ENCODE measurements at regions not wholly inside any gene's neighbourhood (a gene's known extent, or its start where the extent isn't known, plus 50 kb on each side); places are given as distances from the start of the nearest gene placed in this dataset.

DNA sequence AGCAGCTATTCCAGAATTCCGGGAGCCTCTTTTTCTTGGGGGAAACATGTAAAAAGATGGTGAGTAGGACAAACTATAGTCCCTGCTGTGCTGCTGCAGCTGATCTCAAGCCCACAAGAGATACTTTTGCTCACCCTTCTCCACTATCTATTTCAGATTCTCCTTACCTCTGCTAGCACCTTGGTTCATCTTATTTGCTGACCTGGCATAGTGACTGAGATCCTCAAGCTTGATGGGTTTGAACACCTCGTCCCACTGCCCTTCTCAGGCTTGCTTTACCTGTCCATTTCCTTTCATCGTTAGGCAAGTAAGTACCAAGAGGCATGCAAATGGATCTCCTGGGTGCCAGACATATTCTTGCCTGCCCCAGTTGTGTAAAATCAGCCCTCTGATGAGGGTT is 338.4 kb upstream of the SMARCA2 start:
- no peaks in the 10 kb centered on the region for H3K27me3 ChIP-seq (replicated peaks)
- no peak for DNase-seq (ENCODE audit: low read depth in 1 of 2, low spot score in 2 of 2)
- H3K27ac ChIP-seq, result no peak overlapping the region
- H3K9me3 ChIP-seq (replicated peaks), result no peaks in the 10 kb centered on the region
- no peak overlapping the region for H3K4me3 ChIP-seq
- no peaks in the 10 kb centered on the region for H3K36me3 ChIP-seq
- no peaks in the 10 kb centered on the region for H3K4me1 ChIP-seq (replicated peaks)

DNA sequence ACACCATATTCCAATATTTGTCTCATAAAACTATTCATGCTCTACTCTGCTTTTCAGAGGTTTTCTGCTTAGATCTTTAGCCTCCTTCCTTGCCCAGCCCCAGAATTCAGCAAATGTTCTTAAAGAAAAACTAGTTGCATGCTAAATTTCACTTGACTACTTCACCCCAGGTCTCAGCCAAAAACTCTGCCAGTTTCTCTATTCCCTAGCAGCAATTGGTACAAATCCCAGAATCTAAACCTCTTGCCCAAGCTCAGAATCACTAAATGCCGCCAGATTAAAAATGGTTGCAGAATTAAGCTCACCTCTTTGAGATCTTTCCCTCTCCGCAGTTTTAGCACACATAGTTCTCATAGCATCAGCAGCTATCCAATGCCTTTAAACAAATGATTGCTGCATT is 331.2 kb upstream of the SMARCA2 start:
- H3K27ac ChIP-seq, result no peak overlapping the region
- H3K27me3 ChIP-seq (replicated peaks), result no peaks in the 10 kb centered on the region
- DNase-seq (ENCODE audit: low read depth in 1 of 2, low spot score in 2 of 2), result no peak
- no peak overlapping the region for H3K4me3 ChIP-seq
- H3K36me3 ChIP-seq, result no peaks in the 10 kb centered on the region
- no peaks in the 10 kb centered on the region for H3K9me3 ChIP-seq (replicated peaks)
- no peaks in the 10 kb centered on the region for H3K4me1 ChIP-seq (replicated peaks)

DNA sequence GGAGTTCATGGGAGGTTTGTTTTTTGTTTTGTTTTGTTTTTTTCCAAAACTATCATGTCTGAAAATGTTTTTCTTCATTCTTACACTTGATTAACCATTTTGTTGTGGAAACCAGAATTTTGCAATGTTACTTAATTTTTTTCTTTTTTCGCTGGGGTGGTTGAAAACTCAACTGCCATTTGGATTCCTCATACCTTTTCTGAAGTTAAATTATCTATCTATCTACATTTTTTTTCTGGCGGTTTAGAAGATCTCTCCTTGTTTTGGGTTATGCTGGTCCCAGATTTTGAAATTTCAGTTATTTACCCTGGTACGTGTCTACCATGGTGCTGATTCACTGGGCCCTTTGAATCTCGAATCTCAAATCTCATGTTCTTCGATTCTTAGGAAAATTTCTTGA is 316.2 kb upstream of the SMARCA2 start:
- Histone ChIP-seq H3K27me3 (replicated peaks) (no peaks in the 10 kb centered on the region), H3K4me3 (no peak overlapping the region), H3K4me1 (replicated peaks) (no peaks in the 10 kb centered on the region), H3K36me3 (no peaks in the 10 kb centered on the region), H3K9me3 (replicated peaks) (no peaks in the 10 kb centered on the region), H3K27ac (no peak overlapping the region)
- DNase-seq (ENCODE audit: low read depth in 1 of 2, low spot score in 2 of 2), result no peak

DNA sequence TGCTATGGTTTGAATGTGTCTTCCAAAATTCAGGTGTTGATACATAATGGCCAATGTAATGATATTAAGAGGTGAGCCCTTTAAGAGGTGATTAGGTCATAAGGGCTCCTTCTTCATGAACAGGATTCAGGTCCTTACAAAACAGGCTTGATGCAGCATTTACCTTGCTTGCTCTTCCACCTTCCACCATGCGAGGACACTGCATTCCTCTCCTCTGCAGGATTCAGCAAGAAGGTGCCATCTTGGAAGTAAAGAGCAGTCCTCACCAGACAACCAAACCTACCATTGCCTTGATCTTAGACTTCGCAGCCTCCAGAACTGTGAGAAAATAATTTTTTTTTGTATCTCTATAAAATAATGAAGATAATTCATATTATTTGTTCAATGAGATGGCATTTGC is 314.0 kb upstream of the SMARCA2 start:
- no peaks in the 10 kb centered on the region for H3K27me3 ChIP-seq (replicated peaks)
- no peaks in the 10 kb centered on the region for H3K9me3 ChIP-seq (replicated peaks)
- no peaks in the 10 kb centered on the region for H3K4me1 ChIP-seq (replicated peaks)
- no peak overlapping the region for H3K27ac ChIP-seq
- H3K36me3 ChIP-seq, result no peaks in the 10 kb centered on the region
- DNase-seq (ENCODE audit: low read depth in 1 of 2, low spot score in 2 of 2), result no peak
- H3K4me3 ChIP-seq, result no peak overlapping the region

DNA sequence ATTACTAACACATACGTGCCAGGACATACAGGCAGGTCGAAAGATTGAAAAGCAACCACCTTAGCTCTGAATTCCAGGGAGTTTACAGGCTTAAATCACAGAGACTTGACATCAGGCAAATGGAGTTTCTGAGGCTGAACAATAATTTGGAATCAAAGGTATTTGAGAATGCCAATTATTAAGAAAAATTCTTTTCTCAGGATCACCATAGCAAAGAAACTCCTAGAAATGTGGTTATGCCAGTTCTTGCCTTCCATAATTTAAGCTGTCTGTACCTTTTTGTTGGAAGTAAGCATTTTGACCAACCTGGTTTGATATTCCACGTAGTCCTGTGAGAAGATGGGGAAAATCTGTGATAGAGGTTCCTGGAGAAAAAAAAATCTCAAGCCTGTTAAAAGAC is 312.4 kb upstream of the SMARCA2 start:
- Histone ChIP-seq H3K4me1 (replicated peaks) (no peaks in the 10 kb centered on the region), H3K27me3 (replicated peaks) (no peaks in the 10 kb centered on the region), H3K27ac (no peak overlapping the region), H3K36me3 (no peaks in the 10 kb centered on the region), H3K9me3 (replicated peaks) (no peaks in the 10 kb centered on the region), H3K4me3 (no peak overlapping the region)
- DNase-seq (ENCODE audit: low read depth in 1 of 2, low spot score in 2 of 2), result no peak

DNA sequence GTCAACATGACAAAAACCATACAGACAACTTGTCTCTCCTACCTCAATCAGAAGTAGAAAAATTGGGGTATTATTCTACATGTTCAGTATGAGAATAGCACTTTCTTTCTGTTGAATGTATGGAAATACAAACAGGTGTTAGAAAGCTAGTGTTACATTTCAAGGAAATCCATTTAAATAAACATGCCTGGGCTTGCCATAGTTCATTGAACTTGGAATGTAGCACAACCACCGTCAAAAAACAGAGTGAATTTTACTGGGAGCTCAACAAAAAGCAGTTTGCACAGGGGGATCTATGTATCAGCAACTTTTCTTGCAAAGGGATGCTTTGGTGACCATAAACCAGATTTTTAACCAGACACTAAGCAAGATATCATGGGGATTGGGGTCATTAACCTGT is 307.9 kb upstream of the SMARCA2 start:
- Histone ChIP-seq H3K36me3 (no peaks in the 10 kb centered on the region), H3K27ac (no peak overlapping the region), H3K4me1 (replicated peaks) (no peaks in the 10 kb centered on the region), H3K27me3 (replicated peaks) (no peaks in the 10 kb centered on the region), H3K9me3 (replicated peaks) (no peaks in the 10 kb centered on the region), H3K4me3 (no peak overlapping the region)
- DNase-seq (ENCODE audit: low read depth in 1 of 2, low spot score in 2 of 2), result no peak

DNA sequence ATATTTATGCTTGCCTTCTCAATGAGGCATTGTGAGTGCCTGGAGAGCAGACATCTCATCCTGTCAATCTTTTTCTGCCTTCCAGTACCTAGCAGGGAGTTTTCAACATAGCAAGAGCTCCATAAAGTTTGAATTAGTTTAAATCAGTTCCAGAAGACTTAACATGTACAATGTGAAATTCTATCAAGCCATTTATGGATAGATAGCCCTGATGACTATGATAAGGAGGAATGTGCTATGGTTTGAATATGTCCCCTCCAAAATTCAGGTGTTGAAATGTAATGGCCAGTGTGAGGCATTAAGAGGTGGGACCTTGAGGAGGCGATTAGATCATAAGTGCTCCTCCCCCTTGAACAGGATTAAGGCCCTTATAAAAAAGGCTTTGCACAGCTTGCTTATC is 306.9 kb upstream of the SMARCA2 start:
- Histone ChIP-seq H3K27ac (no peak overlapping the region), H3K4me3 (no peak overlapping the region), H3K27me3 (replicated peaks) (no peaks in the 10 kb centered on the region), H3K4me1 (replicated peaks) (no peaks in the 10 kb centered on the region), H3K9me3 (replicated peaks) (no peaks in the 10 kb centered on the region), H3K36me3 (no peaks in the 10 kb centered on the region)
- DNase-seq (ENCODE audit: low read depth in 1 of 2, low spot score in 2 of 2), result no peak

DNA sequence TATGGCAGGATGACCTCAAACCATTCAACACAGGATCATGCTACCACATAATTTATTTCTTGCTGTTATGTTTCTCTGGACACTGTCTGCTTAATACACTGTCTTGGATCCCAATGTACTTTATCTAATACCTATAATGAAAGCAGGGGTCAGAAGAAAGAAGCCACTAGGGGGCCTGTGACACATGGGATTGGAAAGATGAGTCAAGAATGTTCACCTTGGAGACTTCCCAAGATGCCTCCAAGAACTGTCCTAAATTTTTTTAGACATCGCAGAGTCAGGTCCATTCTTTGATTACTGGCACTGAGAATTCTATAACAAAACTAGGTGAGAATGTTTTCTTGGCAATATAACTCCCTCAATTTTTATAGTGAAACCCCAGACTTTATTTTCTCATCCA is 305.8 kb upstream of the SMARCA2 start:
- Histone ChIP-seq H3K27ac (no peak overlapping the region), H3K4me1 (replicated peaks) (no peaks in the 10 kb centered on the region), H3K9me3 (replicated peaks) (no peaks in the 10 kb centered on the region), H3K27me3 (replicated peaks) (no peaks in the 10 kb centered on the region), H3K4me3 (no peak overlapping the region), H3K36me3 (no peaks in the 10 kb centered on the region)
- DNase-seq (ENCODE audit: low read depth in 1 of 2, low spot score in 2 of 2), result no peak

DNA sequence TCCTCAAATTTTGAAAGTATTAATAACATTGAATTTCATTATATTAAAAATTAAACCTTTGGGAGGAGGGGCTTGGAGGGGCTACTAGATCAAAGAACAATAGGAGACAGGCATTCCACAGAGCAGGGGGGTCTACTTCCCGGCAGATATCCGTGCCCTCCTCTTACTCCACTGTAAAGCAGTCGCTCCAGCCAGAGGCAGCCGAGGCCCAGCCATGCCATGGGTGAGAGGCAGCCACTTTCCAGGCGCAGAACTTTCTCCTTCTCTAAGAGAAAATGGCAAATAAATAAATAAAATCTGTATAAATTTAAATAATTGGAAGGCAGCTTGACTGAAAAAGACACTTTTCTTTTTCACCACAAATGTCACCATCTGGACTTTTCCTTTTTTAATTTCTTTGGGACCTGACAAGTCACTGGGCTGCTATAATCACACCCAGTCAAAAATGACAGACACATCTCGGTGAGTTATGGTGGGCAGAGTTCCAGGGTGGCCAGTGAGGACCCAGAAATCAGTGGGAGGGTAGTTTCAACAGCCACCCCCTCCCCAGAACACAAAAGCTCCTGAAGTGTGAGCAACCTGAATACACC is 302.2 kb upstream of the SMARCA2 start:
- Histone ChIP-seq H3K4me1 (replicated peaks) (no peaks in the 10 kb centered on the region), H3K9me3 (replicated peaks) (no peaks in the 10 kb centered on the region), H3K4me3 (no peak overlapping the region), H3K36me3 (no peaks in the 10 kb centered on the region), H3K27me3 (replicated peaks) (no peaks in the 10 kb centered on the region), H3K27ac (no peak overlapping the region)
- no peak for DNase-seq (ENCODE audit: low read depth in 1 of 2, low spot score in 2 of 2)

DNA sequence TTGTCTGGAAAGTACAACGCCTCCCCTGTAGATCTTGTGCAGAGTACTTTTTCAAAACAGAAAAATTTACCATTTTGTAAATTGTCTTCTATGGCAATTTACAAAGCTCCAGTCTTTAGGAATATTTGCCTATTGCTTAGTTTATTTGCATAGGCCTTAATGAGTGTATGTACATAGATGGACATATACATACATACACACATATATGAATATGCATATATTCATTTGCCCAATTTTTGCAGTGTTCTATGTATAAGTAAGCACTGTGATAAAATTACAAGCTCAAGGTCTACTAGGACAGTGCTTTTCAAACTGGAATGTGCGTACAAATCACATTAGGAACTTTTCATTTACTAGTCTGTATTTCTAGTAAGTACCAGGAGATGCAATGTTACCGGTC is 301.3 kb upstream of the SMARCA2 start:
- H3K36me3 ChIP-seq, result no peaks in the 10 kb centered on the region
- H3K4me3 ChIP-seq, result no peak overlapping the region
- no peak overlapping the region for H3K27ac ChIP-seq
- DNase-seq (ENCODE audit: low read depth in 1 of 2, low spot score in 2 of 2), result no peak
- H3K9me3 ChIP-seq (replicated peaks), result no peaks in the 10 kb centered on the region
- H3K4me1 ChIP-seq (replicated peaks), result no peaks in the 10 kb centered on the region
- no peaks in the 10 kb centered on the region for H3K27me3 ChIP-seq (replicated peaks)

DNA sequence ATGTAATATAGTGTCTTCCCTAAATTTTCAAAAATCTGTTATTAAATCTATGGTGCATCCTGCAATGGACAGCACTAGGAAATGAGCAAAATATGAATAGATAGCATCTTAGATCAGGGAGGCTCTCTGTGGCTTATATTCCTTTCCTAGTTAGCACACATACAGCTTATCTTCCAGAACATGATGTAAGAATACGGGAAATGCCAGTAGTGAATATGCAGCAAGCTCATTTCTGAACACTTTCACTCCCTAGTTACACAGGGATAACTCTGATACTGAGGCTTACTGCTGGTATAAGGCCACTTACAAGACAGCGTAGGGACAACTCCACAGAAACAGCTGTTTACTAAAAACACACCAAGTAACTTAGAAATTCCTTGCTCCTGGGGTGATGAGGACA is 297.3 kb upstream of the SMARCA2 start:
- H3K9me3 ChIP-seq (replicated peaks), result no peaks in the 10 kb centered on the region
- H3K27me3 ChIP-seq (replicated peaks), result no peaks in the 10 kb centered on the region
- no peaks in the 10 kb centered on the region for H3K4me1 ChIP-seq (replicated peaks)
- DNase-seq (ENCODE audit: low read depth in 1 of 2, low spot score in 2 of 2), result no peak
- no peak overlapping the region for H3K4me3 ChIP-seq
- H3K36me3 ChIP-seq, result no peaks in the 10 kb centered on the region
- no peak overlapping the region for H3K27ac ChIP-seq

DNA sequence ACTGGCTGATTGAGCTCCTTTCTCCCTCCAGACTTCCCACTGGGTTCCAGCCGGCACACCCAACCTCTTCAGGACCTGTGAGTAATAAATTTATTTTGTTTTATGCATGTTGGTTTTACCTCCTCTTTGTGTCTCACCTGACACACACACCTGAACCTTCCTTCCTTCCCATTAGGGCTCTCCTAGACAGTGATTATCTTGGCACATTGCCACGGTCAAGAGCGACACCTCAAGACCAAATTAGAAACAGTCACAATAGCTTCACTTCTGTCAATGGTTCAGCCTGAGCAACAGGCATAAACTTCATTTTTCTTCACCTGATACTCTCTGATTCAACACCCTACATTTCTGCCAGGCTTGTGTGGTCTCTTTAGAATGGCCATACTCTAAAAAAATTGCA is 296.3 kb upstream of the SMARCA2 start:
- H3K9me3 ChIP-seq (replicated peaks), result no peaks in the 10 kb centered on the region
- no peaks in the 10 kb centered on the region for H3K36me3 ChIP-seq
- H3K27me3 ChIP-seq (replicated peaks), result no peaks in the 10 kb centered on the region
- no peaks in the 10 kb centered on the region for H3K4me1 ChIP-seq (replicated peaks)
- no peak overlapping the region for H3K4me3 ChIP-seq
- no peak overlapping the region for H3K27ac ChIP-seq
- DNase-seq (ENCODE audit: low read depth in 1 of 2, low spot score in 2 of 2), result no peak

DNA sequence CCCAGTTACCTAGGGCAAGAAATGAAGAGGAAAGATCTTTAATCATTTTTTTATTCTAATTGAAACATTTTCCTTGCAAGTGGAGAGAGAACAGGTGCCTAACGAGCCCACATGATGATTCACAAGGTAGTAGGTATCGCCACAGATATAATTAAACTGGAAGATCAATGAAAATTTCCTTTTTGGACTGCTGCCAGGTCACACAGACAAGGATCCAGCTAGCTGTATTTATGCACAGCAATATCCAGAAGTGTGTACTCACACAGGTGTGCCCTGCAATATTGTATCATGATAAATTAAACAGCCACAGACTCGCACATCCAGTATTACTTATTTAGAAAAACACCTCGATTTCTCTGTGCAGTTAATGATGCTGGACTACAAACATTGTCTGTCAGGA is 294.0 kb upstream of the SMARCA2 start:
- no peaks in the 10 kb centered on the region for H3K36me3 ChIP-seq
- no peaks in the 10 kb centered on the region for H3K4me1 ChIP-seq (replicated peaks)
- H3K4me3 ChIP-seq, result no peak overlapping the region
- no peak overlapping the region for H3K27ac ChIP-seq
- DNase-seq (ENCODE audit: low read depth in 1 of 2, low spot score in 2 of 2), result no peak
- H3K9me3 ChIP-seq (replicated peaks), result no peaks in the 10 kb centered on the region
- no peaks in the 10 kb centered on the region for H3K27me3 ChIP-seq (replicated peaks)

DNA sequence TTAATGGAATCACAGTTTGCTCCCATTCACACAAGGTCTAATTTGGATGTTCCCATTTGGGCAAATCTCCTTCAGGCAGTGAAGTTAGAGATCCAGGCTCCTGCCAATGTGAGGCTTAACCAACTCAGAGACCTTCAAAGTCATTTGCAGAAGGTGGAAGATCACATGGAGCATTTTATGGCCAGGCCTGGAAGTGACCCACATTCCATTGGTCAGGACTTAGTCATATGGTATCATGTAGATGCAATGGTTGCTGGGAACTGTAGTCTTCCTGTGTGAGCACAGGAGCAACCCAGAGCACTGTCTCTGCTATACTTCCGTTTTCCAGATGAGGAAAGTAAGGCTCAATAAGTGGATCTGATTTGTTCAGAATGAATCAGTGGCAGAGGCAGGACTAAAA is 292.7 kb upstream of the SMARCA2 start:
- no peak overlapping the region for H3K4me3 ChIP-seq
- H3K4me1 ChIP-seq (replicated peaks), result no peaks in the 10 kb centered on the region
- no peaks in the 10 kb centered on the region for H3K27me3 ChIP-seq (replicated peaks)
- H3K36me3 ChIP-seq, result no peaks in the 10 kb centered on the region
- H3K9me3 ChIP-seq (replicated peaks), result no peaks in the 10 kb centered on the region
- no peak overlapping the region for H3K27ac ChIP-seq
- DNase-seq (ENCODE audit: low read depth in 1 of 2, low spot score in 2 of 2), result no peak

DNA sequence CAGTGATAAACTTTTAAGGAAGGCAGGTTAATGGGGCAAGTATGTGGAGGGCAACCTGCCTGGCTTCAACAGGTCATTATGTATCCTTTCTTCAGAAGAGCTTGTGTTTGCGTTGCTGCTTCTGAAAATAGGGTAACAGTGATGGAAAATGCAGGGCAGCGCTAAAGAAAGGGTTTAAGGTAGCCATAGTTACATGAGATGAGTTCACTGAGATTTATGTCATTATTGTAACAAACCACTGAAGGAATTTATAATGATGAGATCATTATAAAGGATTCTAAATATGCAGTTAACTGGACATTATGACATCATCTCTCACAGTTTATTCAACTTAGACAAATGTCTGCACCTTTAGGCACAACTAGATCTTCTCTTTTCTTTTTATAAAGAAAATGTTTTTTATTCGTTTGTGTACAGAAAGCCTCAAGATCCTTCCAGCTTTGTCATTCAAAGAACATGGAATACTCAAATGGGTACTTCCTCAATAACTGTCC is 291.6 kb upstream of the SMARCA2 start:
- no peak overlapping the region for H3K27ac ChIP-seq
- H3K9me3 ChIP-seq (replicated peaks), result no peaks in the 10 kb centered on the region
- no peaks in the 10 kb centered on the region for H3K27me3 ChIP-seq (replicated peaks)
- H3K4me1 ChIP-seq (replicated peaks), result no peaks in the 10 kb centered on the region
- H3K36me3 ChIP-seq, result no peaks in the 10 kb centered on the region
- no peak for DNase-seq (ENCODE audit: low read depth in 1 of 2, low spot score in 2 of 2)
- no peak overlapping the region for H3K4me3 ChIP-seq

Data from SJSA1 (cell line).